Naive thymus-derived CD4-positive, alpha-beta T cell (primary cell): ENCODE measurements at regions not wholly inside any gene's neighbourhood (a gene's known extent, or its start where the extent isn't known, plus 50 kb on each side); places are given as distances from the start of the nearest gene placed in this dataset.

ENCODE experiments used
- ATAC-seq: fragments of 150-1000 bp; cut with Tn5 transposase; 2 replicates; pipeline ENCODE4 v1.10.0; 2021; ENCODE audit warnings: mild to moderate bottlenecking, moderate library complexity
- CTCF ChIA-PET: fragments of 350-600 bp; sonication (Branson Sonifier 250); formaldehyde crosslinking; loops from one replicate; lab custom pipeline; 2021; ENCODE audit warnings: antibody characterized with exemption; lab: Charles Lee
- POLR2A ChIA-PET: fragments of 350-600 bp; sonication (Branson Sonifier 250); formaldehyde crosslinking; loops from one replicate; lab custom pipeline; 2021; ENCODE audit warnings: antibody characterized with exemption, inconsistent platforms; lab: Charles Lee
- DNase-seq, 9 donors: peaks; one replicate each; pipeline versions ENCODE4 v3.0.0 to v3.0.0-alpha.2; 2020 to 2022; ENCODE audit warnings: mixed read lengths in 1 of 9
- H3K27ac ChIP-seq: one replicate; pipeline ENCODE4 v1.7.0; 2013; ENCODE audit warnings: mild to moderate bottlenecking, low read depth, low read length, moderate library complexity
- H3K27me3 ChIP-seq, 2 donors: one replicate each; pipeline ENCODE4 v1.7.0; 2013; ENCODE audit warnings: low read length in 2 of 2, mild to moderate bottlenecking in 2 of 2, moderate library complexity in 2 of 2; ENCODE audit not compliant: control insufficient read depth in 2 of 2, insufficient read depth in 2 of 2
- H3K36me3 ChIP-seq, 3 experiments: 1 replicate in 2 of 3; 2 replicates in 1 of 3; pipeline ENCODE4 v1.7.0; 2013; ENCODE audit warnings: low read length in 3 of 3, mild to moderate bottlenecking in 3 of 3, moderate library complexity in 1 of 3; ENCODE audit not compliant: insufficient read depth in 3 of 3, control insufficient read depth in 2 of 3
- H3K4me1 ChIP-seq, 2 donors: one replicate each; pipeline ENCODE4 v1.7.0; 2013; ENCODE audit warnings: low read length in 2 of 2, mild to moderate bottlenecking in 2 of 2, moderate library complexity in 1 of 2; ENCODE audit not compliant: control insufficient read depth in 2 of 2, insufficient read depth in 2 of 2
- H3K4me3 ChIP-seq: 2 replicates; pipeline ENCODE4 v1.7.0; 2013; ENCODE audit warnings: mild to moderate bottlenecking, low read length
- H3K9me3 ChIP-seq, 3 experiments: 1 replicate in 2 of 3; 2 replicates in 1 of 3; pipeline ENCODE4 v1.7.0; 2013; ENCODE audit warnings: low read length in 3 of 3; ENCODE audit not compliant: control insufficient read depth in 2 of 3
- H3K27ac Mint-ChIP-seq, 9 donors: one replicate each; pipeline ENCODE4 v1.8.0; 2020 to 2022; ENCODE audit warnings: mixed read lengths in 9 of 9, mild to moderate bottlenecking in 8 of 9, moderate library complexity in 5 of 9, inconsistent platforms in 2 of 9
- H3K27me3 Mint-ChIP-seq, 5 donors: one replicate each; pipeline ENCODE4 v1.8.0; 2021 to 2022; ENCODE audit warnings: mixed read lengths in 5 of 5, mild to moderate bottlenecking in 1 of 5
- H3K36me3 Mint-ChIP-seq, 5 donors: one replicate each; pipeline ENCODE4 v1.8.0; 2020 to 2022; ENCODE audit warnings: mixed read lengths in 5 of 5, mild to moderate bottlenecking in 3 of 5, inconsistent platforms in 1 of 5
- H3K4me1 Mint-ChIP-seq, 7 donors: one replicate each; pipeline ENCODE4 v1.8.0; 2020 to 2022; ENCODE audit warnings: mixed read lengths in 7 of 7, mild to moderate bottlenecking in 3 of 7, inconsistent platforms in 1 of 7
- H3K4me3 Mint-ChIP-seq, 10 donors: one replicate each; pipeline ENCODE4 v1.8.0; 2020 to 2022; ENCODE audit warnings: mild to moderate bottlenecking in 10 of 10, mixed read lengths in 10 of 10, moderate library complexity in 6 of 10, inconsistent platforms in 2 of 10
- H3K9me3 Mint-ChIP-seq, 11 donors: one replicate each; pipeline ENCODE4 v1.8.0; 2020 to 2022; ENCODE audit warnings: mixed read lengths in 11 of 11, mild to moderate bottlenecking in 4 of 11, inconsistent platforms in 1 of 11, moderate library complexity in 1 of 11
- intact Hi-C, 2 donors: fragments of 100-400 bp; cut with micrococcal nuclease; formaldehyde crosslinking; loops; one replicate each; pipeline ENCODE4 v1.15.1; 2023

- H3K27me3 Mint-ChIP-seq = peaks cover 0 to 37% (median 18%) of the 10 kb centered on the region in 5 donors
- CTCF ChIA-PET = no interaction called here
- no peak for ATAC-seq
Measured at GRCh38 chr2:217146956-217147355, 287.1 kb upstream of the TNP1 start.

DNA sequence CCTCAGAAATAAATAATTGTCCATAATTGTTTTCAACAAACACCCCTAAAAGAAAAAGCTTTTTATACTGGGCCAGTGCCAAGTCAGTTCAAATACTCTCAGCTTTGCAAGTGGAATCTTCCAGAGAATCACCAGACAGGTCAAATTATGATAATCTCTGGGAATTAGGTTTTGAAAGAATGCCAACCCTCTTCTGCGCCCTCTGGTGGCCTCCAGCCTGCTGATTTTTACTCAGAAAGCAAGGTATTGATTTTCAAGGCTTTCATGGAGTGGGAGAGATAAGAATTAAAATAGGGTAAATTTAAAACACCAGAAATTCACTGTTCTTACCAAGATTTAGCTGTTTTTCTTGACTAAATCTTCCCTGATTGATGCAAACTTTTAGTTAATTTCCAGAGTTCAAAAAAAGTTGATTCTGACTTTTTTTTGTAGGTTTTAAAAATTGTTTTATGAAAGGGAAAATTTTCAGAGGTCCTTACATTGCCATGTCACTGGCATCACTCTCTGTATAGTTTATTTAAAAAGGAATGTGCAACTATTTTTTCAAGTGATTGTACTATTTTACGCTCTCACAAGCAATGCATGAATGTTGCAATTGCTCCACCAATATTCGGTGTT lies 282.9 kb upstream of the TNP1 start:
- Mint-ChIP-seq H3K27ac (no peak overlapping the region), H3K4me1 (no peaks in the 10 kb centered on the region), H3K27me3 (peaks cover 0 to 29% (median 14%) of the 10 kb centered on the region in 5 donors), H3K36me3 (peaks cover 0 to 15% (median 4%) of the 10 kb centered on the region in 5 donors), H3K4me3 (no peak overlapping the region), H3K9me3 (peaks cover 7 to 51% (median 20%) of the 10 kb centered on the region in 11 donors)
- ChIA-PET CTCF (interaction anchor here (0.8 kb wide), 1 partner anchor 427 kb away, joined by 3 read pairs; no protein-coding TSS in a partner anchor), POLR2A (no interaction called here)
- Histone ChIP-seq H3K27ac (no peak overlapping the region), H3K36me3 (no peaks in the 10 kb centered on the region), H3K4me3 (no peak overlapping the region), H3K9me3 (peaks cover 0 to 7% (median 0%) of the 10 kb centered on the region in 3 experiments), H3K27me3 (no peaks in the 10 kb centered on the region), H3K4me1 (no peaks in the 10 kb centered on the region)
- ATAC-seq = no peak
- intact Hi-C loops = loop anchor here in 1 of 2 donors (1.0 to 10.0 kb wide), 3 partner anchors 365 to 443 kb away; no protein-coding TSS in a partner anchor
- peak in 1 of 9 donors; percentile 27 for DNase-seq

More at GRCh38 chr2:217146956-217147355, 287.1 kb upstream of the TNP1 start:
- Histone ChIP-seq H3K4me1 (no peaks in the 10 kb centered on the region), H3K27ac (no peak overlapping the region), H3K9me3 (no peaks in the 10 kb centered on the region), H3K36me3 (no peaks in the 10 kb centered on the region), H3K4me3 (no peak overlapping the region), H3K27me3 (no peaks in the 10 kb centered on the region)
- no peak overlapping the region for H3K27ac Mint-ChIP-seq
- H3K9me3 Mint-ChIP-seq = peaks cover 0 to 14% (median 4%) of the 10 kb centered on the region in 11 donors
- H3K36me3 Mint-ChIP-seq = peaks cover 0 to 8% (median 0%) of the 10 kb centered on the region in 5 donors
- H3K4me1 Mint-ChIP-seq = no peaks in the 10 kb centered on the region
- POLR2A ChIA-PET = no interaction called here
- no peak for DNase-seq
- intact Hi-C loops = loop anchor here in 1 of 2 donors (10.0 kb wide), 1 partner anchor 368 kb away; no protein-coding TSS in a partner anchor
- no peak overlapping the region for H3K4me3 Mint-ChIP-seq

DNA sequence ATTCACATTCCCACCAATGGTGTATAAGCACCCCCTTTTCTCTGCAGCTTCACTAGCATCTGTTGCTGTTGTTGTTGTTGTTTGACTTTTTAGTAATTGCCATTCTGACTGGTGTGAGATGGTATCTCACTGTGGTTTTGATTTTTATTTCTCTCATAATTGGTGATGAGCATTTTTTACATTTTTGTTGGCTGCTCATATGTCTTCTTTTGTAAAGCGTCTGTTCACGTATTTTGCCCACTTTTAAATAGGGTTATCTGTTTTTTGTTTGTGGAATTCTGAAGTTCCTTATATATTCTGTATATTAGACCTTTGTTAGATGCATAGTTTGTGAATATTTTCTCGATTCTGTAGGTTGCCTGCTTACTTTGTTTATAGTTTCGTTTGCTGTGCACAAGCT lies 278.4 kb upstream of the TNP1 start:
- Histone ChIP-seq H3K4me3 (no peak overlapping the region), H3K27ac (no peak overlapping the region), H3K4me1 (no peaks in the 10 kb centered on the region), H3K36me3 (no peaks in the 10 kb centered on the region), H3K9me3 (peaks cover 0 to 8% (median 0%) of the 10 kb centered on the region in 3 experiments), H3K27me3 (no peaks in the 10 kb centered on the region)
- ATAC-seq (no peak), DNase-seq (no peak)
- H3K4me1 Mint-ChIP-seq = no peaks in the 10 kb centered on the region
- ChIA-PET POLR2A (no interaction called here), CTCF (no interaction called here)
- peaks cover 0 to 15% (median 4%) of the 10 kb centered on the region in 5 donors for H3K36me3 Mint-ChIP-seq
- peaks cover 7 to 75% (median 28%) of the 10 kb centered on the region in 11 donors for H3K9me3 Mint-ChIP-seq
- no peak overlapping the region for H3K4me3 Mint-ChIP-seq
- intact Hi-C loops = no loop called here
- H3K27ac Mint-ChIP-seq = no peak overlapping the region
- peaks cover 0 to 24% (median 5%) of the 10 kb centered on the region in 5 donors for H3K27me3 Mint-ChIP-seq

GRCh38 chr2:217127744-217128143 lies 267.9 kb upstream of the TNP1 start:
- H3K4me3 Mint-ChIP-seq = no peak overlapping the region

GRCh38 chr2:217125014-217125413 lies 265.1 kb upstream of the TNP1 start:
- H3K4me1 ChIP-seq = no peaks in the 10 kb centered on the region
- ChIA-PET CTCF (no interaction called here), POLR2A (no interaction called here)
- H3K27me3 Mint-ChIP-seq = peaks cover 6 to 32% (median 14%) of the 10 kb centered on the region in 5 donors
- no peak overlapping the region for H3K27ac Mint-ChIP-seq
- no peak overlapping the region for H3K27ac ChIP-seq
- DNase-seq (no peak), ATAC-seq (no peak)
- no peaks in the 10 kb centered on the region for H3K36me3 Mint-ChIP-seq
- H3K9me3 ChIP-seq = no peaks in the 10 kb centered on the region
- H3K4me1 Mint-ChIP-seq = no peaks in the 10 kb centered on the region
- peaks cover 0 to 3% (median 0%) of the 10 kb centered on the region in 11 donors for H3K9me3 Mint-ChIP-seq
- intact Hi-C loops = no loop called here
- H3K36me3 ChIP-seq = no peaks in the 10 kb centered on the region
- H3K4me3 Mint-ChIP-seq = no peak overlapping the region
- no peak overlapping the region for H3K4me3 ChIP-seq
- no peaks in the 10 kb centered on the region for H3K27me3 ChIP-seq

More at GRCh38 chr2:217127744-217128143, 267.9 kb upstream of the TNP1 start:
- Mint-ChIP-seq H3K27ac (no peak overlapping the region), H3K4me1 (no peaks in the 10 kb centered on the region), H3K9me3 (peaks cover 0 to 3% (median 0%) of the 10 kb centered on the region in 11 donors), H3K36me3 (no peaks in the 10 kb centered on the region), H3K27me3 (peaks cover 5 to 32% (median 9%) of the 10 kb centered on the region in 5 donors)
- Histone ChIP-seq H3K36me3 (no peaks in the 10 kb centered on the region), H3K27me3 (no peaks in the 10 kb centered on the region), H3K9me3 (no peaks in the 10 kb centered on the region), H3K27ac (no peak overlapping the region), H3K4me3 (no peak overlapping the region), H3K4me1 (no peaks in the 10 kb centered on the region)
- ATAC-seq (no peak), DNase-seq (no peak)
- ChIA-PET POLR2A (no interaction called here), CTCF (no interaction called here)
- intact Hi-C loops = no loop called here

DNA sequence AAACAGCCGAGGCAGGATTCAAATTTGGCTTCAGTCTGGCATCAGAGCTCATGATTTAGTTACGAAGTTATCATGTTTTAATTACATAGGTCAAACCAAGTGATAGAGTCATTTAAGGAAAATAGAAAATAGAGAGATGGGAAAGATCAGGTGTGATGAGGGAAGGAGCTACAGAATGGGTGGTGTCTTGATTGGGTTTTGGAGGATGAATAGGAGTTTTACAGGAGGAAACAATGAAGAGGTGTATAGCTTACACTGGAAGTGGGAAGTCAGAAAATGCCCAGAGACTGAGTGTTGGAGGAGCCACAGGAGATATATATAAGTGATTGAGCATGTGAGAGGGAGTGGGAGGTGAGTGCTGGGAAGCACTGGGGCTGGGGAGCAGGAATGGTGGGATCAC lies 264.2 kb upstream of the TNP1 start:
- ATAC-seq = no peak
- H3K27me3 Mint-ChIP-seq = peaks cover 6 to 32% (median 14%) of the 10 kb centered on the region in 5 donors
- CTCF ChIA-PET = no interaction called here

GRCh38 chr2:217121565-217121964 lies 261.7 kb upstream of the TNP1 start:
- H3K9me3 Mint-ChIP-seq = peaks cover 0 to 3% (median 0%) of the 10 kb centered on the region in 11 donors
- H3K4me1 Mint-ChIP-seq = peaks cover 0 to 10% (median 0%) of the 10 kb centered on the region in 7 donors
- Histone ChIP-seq H3K36me3 (no peaks in the 10 kb centered on the region), H3K27ac (no peak overlapping the region), H3K27me3 (no peaks in the 10 kb centered on the region), H3K4me1 (no peaks in the 10 kb centered on the region), H3K4me3 (no peak overlapping the region), H3K9me3 (no peaks in the 10 kb centered on the region)
- CTCF ChIA-PET = no interaction called here
- DNase-seq = no peak
- no peak overlapping the region for H3K27ac Mint-ChIP-seq
- H3K36me3 Mint-ChIP-seq = no peaks in the 10 kb centered on the region
- intact Hi-C loops = no loop called here
- no peak overlapping the region for H3K4me3 Mint-ChIP-seq
- peaks cover 12 to 25% (median 16%) of the 10 kb centered on the region in 5 donors for H3K27me3 Mint-ChIP-seq
- no peak for ATAC-seq
- POLR2A ChIA-PET = no interaction called here

More for the DNA sequence above, 264.2 kb upstream of the TNP1 start:
- intact Hi-C loops = no loop called here
- H3K4me3 Mint-ChIP-seq = no peak overlapping the region
- no peak overlapping the region for H3K27ac Mint-ChIP-seq
- H3K9me3 Mint-ChIP-seq = peaks cover 0 to 3% (median 0%) of the 10 kb centered on the region in 11 donors
- Histone ChIP-seq H3K4me3 (no peak overlapping the region), H3K9me3 (no peaks in the 10 kb centered on the region), H3K4me1 (no peaks in the 10 kb centered on the region), H3K36me3 (no peaks in the 10 kb centered on the region), H3K27me3 (no peaks in the 10 kb centered on the region), H3K27ac (no peak overlapping the region)
- no peak for DNase-seq
- no peaks in the 10 kb centered on the region for H3K4me1 Mint-ChIP-seq
- POLR2A ChIA-PET = no interaction called here
- no peaks in the 10 kb centered on the region for H3K36me3 Mint-ChIP-seq
